BJ (cell line): ENCODE measurements at regions not wholly inside any gene's neighbourhood (a gene's known extent, or its start where the extent isn't known, plus 50 kb on each side); places are given as distances from the start of the nearest gene placed in this dataset.
"Not testable (repeated sequence)": the region's sequence is repeated elsewhere in the genome, so short reads cannot be mapped to it uniquely, and the experiment has no call there.

Experiments
- CTCF ChIA-PET: fragments of 350-600 bp; formaldehyde crosslinking; extraction: SDS; loops from one replicate; lab custom pipeline; 2021; ENCODE audit warnings: antibody characterized with exemption, inconsistent platforms; lab: Yijun Ruan, JAX
- POLR2A ChIA-PET: fragments of 300-600 bp; sonication (Branson Sonifier 250); formaldehyde crosslinking; extraction: SDS; loops from one replicate; lab custom pipeline; 2021; ENCODE audit warnings: antibody characterized with exemption; lab: Charles Lee
- DNase-seq: peaks from one replicate; pipeline ENCODE4 v3.0.0-alpha.2; 2011; ENCODE audit warnings: low read depth
- H3K27me3 ChIP-seq: 2 replicates; pipeline ENCODE4 v1.6.0; 2011; ENCODE audit warnings: low read length; ENCODE audit not compliant: control insufficient read depth, insufficient read depth
- H3K36me3 ChIP-seq: 2 replicates; pipeline ENCODE4 v1.5.1; 2011; ENCODE audit warnings: low read length; ENCODE audit not compliant: control insufficient read depth, insufficient read depth
- H3K4me3 ChIP-seq: 2 replicates; pipeline ENCODE4 v1.5.1; 2011; ENCODE audit warnings: low read depth, mild to moderate bottlenecking, control low read depth, low read length
- CTCF ChIP-seq: IDR thresholded peaks from 2 replicates; pipeline ENCODE4 v1.5.1; 2011; ENCODE audit warnings: low read depth, mild to moderate bottlenecking, control low read depth, inconsistent platforms, low read length, moderate library complexity; ENCODE audit not compliant: insufficient read depth

- no peaks in the 10 kb centered on the region for H3K27me3 ChIP-seq
- H3K36me3 ChIP-seq, result no peaks in the 10 kb centered on the region
- CTCF ChIA-PET, result no interaction called here
- TF ChIP-seq CTCF, result no peak
- POLR2A ChIA-PET, result no interaction called here
- DNase-seq, result no peak
- H3K4me3 ChIP-seq, result no peak overlapping the region
Measured at GRCh38 chr9:73327149-73327548, 175.5 kb downstream of the ANXA1 start.

GRCh38 chr9:73337182-73337581 is 185.5 kb downstream of the ANXA1 start:
- CTCF ChIA-PET, H3K36me3 ChIP-seq, POLR2A ChIA-PET, H3K27me3 ChIP-seq, H3K4me3 ChIP-seq, DNase-seq: not testable (repeated sequence)

DNA sequence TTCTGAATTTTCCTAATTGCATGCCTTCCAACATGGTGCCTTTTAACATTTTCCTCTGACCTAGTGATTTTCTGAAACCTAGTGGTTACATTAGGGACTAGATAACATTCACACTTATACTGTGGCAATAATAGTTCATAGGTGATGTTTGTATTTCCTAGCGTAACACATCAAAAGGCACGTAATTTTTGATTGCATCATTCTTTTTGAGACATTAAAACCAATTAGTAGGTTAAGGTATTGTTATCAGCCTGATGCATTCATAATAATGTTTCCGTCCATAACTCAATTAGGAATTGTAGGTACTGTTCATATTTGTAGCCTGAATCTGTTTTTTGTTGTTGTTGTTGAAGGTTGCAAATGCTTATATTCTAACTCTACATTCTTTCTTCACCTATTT is 192.4 kb downstream of the ANXA1 start:
- Histone ChIP-seq H3K27me3 (no peaks in the 10 kb centered on the region; the same call in 1 of the 2 replicates), H3K36me3 (no peaks in the 10 kb centered on the region), H3K4me3 (no peak overlapping the region)
- CTCF ChIA-PET, result no interaction called here
- no peak for TF ChIP-seq CTCF
- POLR2A ChIA-PET, result no interaction called here
- DNase-seq, result no peak

- POLR2A ChIA-PET, result no interaction called here
- no peak for DNase-seq
Measured at GRCh38 chr9:73347123-73347522, 195.5 kb downstream of the ANXA1 start.

DNA sequence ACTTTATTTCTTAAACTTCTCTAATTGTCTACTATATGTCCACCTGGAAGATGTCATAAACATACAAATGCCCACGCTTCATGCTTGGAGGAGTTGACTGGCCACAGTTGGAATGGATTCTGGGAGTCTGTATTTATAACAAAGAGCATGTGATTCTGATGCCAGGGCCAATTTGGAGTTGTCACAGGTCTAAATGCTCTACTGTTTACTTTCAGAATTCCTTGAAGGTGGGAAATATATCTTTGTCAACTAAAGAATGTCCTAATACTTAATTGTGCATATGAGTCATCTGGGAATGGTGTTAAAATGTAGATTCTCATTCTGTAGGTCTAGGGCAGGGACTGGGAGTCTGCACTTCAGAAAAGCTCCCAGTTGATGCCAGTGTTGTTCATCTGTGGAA is 196.1 kb downstream of the ANXA1 start:
- ChIA-PET POLR2A (no interaction called here), CTCF (interaction anchor here (0.6 kb wide), 1 partner anchor 229 kb away, joined by 3 read pairs; no protein-coding TSS in a partner anchor)
- DNase-seq, result no peak
- no peak overlapping the region for H3K4me3 ChIP-seq
- H3K36me3 ChIP-seq, result no peaks in the 10 kb centered on the region
- H3K27me3 ChIP-seq, result no peaks in the 10 kb centered on the region
- no peak for TF ChIP-seq CTCF

More at GRCh38 chr9:73347123-73347522, 195.5 kb downstream of the ANXA1 start:
- CTCF ChIA-PET, result interaction anchor here (1.6 kb wide), 1 partner anchor 11 kb away, joined by 4 read pairs; no protein-coding TSS in a partner anchor
- H3K4me3 ChIP-seq, result no peak overlapping the region
- no peak for TF ChIP-seq CTCF
- no peaks in the 10 kb centered on the region for H3K27me3 ChIP-seq
- no peaks in the 10 kb centered on the region for H3K36me3 ChIP-seq

DNA sequence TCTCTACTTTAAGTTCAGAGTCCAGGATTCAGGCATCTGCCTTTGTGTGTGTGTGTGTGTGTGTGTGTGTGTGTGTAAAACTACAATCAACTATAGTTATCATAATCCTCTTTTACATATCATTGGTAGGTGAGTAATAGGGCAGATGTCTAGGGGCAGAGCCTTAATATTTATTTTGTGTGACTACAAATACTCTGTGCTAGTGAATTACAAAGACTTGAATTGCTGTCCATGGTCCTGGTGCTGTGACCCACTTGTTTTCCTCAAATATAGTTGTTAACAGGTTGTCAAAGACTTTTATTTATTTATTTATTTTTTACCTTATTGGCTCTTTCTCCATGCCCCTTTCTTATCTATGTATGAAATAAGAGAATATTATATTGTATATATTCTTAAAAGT is 196.8 kb downstream of the ANXA1 start:
- H3K27me3 ChIP-seq, result no peaks in the 10 kb centered on the region
- no peak for TF ChIP-seq CTCF
- CTCF ChIA-PET, result no interaction called here
- no peak for DNase-seq
- no peak overlapping the region for H3K4me3 ChIP-seq
- no peaks in the 10 kb centered on the region for H3K36me3 ChIP-seq
- POLR2A ChIA-PET, result no interaction called here
